ENCODE measurements at regions not wholly inside any gene's neighbourhood (a gene's known extent, or its start where the extent isn't known, plus 50 kb on each side); places are given as distances from the start of the nearest gene placed in this dataset.

DNA sequence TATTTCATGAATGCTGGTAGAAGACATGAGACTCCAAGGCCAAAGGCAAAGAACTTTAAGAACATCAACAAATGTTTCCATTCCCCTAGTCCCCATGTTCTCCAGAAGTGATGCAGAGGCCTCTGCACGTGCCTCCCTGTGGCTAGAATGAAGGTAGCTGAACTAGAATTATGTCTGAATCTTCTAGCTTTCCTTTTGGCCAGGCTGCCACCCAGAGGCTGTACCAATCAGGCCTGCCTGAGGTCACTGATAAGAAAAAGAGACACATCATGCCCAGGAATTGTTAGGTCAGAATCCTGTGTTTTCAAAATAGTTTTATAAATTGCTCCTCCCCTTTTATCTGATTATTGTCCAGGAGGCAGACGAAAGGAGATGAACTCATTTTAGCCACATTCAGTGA lies 188.0 kb upstream of the SLC16A7 start:
- TF ChIP-seq, protein P1, sequence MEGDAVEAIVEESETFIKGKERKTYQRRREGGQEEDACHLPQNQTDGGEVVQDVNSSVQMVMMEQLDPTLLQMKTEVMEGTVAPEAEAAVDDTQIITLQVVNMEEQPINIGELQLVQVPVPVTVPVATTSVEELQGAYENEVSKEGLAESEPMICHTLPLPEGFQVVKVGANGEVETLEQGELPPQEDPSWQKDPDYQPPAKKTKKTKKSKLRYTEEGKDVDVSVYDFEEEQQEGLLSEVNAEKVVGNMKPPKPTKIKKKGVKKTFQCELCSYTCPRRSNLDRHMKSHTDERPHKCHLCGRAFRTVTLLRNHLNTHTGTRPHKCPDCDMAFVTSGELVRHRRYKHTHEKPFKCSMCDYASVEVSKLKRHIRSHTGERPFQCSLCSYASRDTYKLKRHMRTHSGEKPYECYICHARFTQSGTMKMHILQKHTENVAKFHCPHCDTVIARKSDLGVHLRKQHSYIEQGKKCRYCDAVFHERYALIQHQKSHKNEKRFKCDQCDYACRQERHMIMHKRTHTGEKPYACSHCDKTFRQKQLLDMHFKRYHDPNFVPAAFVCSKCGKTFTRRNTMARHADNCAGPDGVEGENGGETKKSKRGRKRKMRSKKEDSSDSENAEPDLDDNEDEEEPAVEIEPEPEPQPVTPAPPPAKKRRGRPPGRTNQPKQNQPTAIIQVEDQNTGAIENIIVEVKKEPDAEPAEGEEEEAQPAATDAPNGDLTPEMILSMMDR (IDR thresholded peaks at IDR 0.05; ENCODE audit: low read length) = no peak
- TF ChIP-seq EZH2 (IDR thresholded peaks at IDR 0.05; ENCODE audit: borderline replicate concordance, low read length) = no peak

All from OCI-LY1 (cell line).